ENCODE measurements at regions not wholly inside any gene's neighbourhood (a gene's known extent, or its start where the extent isn't known, plus 50 kb on each side); places are given as distances from the start of the nearest gene placed in this dataset.

DNA sequence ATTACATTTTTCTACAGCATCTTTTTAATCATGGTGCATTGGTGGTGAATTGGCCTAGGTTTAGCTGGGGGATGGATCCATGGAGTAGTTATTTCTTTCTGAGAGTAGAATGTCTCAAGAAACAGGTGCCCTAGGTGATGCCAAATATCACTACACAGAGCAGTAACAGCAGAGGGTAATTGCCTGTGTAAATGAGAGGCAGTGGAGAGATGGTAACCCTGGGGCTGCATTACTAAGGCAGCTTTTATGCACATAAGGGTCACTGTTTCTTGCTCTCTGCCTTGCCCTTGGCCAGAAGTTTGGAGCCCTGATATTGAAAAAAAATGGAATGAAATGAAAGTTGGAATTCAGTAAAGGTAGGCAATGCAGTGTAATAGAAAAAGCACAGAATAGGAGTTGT lies 604.0 kb downstream of the NOVA1 start:
- Histone ChIP-seq H3K4me1 (replicated peaks in 1 of 2; ENCODE audit: control insufficient read depth in 2 of 2, insufficient read depth in 2 of 2, low read length in 2 of 2) (no peaks in the 10 kb centered on the region), H3K27me3 (ENCODE audit: control insufficient read depth in 2 of 2, insufficient read depth in 2 of 2, low read length in 2 of 2) (no peaks in the 10 kb centered on the region), H3K4me2 (ENCODE audit: insufficient read depth, low read length) (no peak overlapping the region), H3K79me2 (ENCODE audit: control insufficient read depth, insufficient read depth, low read length) (no peaks in the 10 kb centered on the region), H3K36me3 (ENCODE audit: control insufficient read depth, insufficient read depth, low read length) (no peaks in the 10 kb centered on the region), H4K20me1 (replicated peaks; ENCODE audit: control insufficient read depth, insufficient read depth, low read length) (no peaks in the 10 kb centered on the region), H3K9me3 (replicated peaks; ENCODE audit: control insufficient read depth, insufficient read depth, low read depth, low read length) (no peaks in the 10 kb centered on the region), H3K27ac (ENCODE audit: extremely low read depth, low read depth, low read length) (no peak overlapping the region), H3K9me1 (ENCODE audit: control insufficient read depth, insufficient read depth, low read length) (no peaks in the 10 kb centered on the region), H3K4me3 (no peak overlapping the region), H3K9ac (ENCODE audit: insufficient read depth in 1 of 2, low read depth in 2 of 2, low read length in 2 of 2) (no peak overlapping the region), H2AFZ (ENCODE audit: low read depth, low read length) (no peak overlapping the region)
- POLR2A ChIA-PET = no interaction called here
- intact Hi-C loops (cut with micrococcal nuclease) = no loop called here
- no TSS peak for BruUV-seq (replicated peaks)
- FAIRE-seq = no peak
- no peak for DNase-seq (ENCODE audit: extremely low read depth in 1 of 4, low spot score in 3 of 4)
- no peak for ATAC-seq
- in situ Hi-C loops (cut with MboI) = no loop called here
- CTCF ChIA-PET (ENCODE audit: low intra/inter-chr PET ratio) = no interaction called here
- TF ChIP-seq KAT2B (IDR thresholded peaks at IDR 0.05; ENCODE audit: low read depth, low read length) = no peak
- no peak for TF ChIP-seq MTA1 (IDR thresholded peaks at IDR 0.05; ENCODE audit: borderline replicate concordance)
- no peak for TF ChIP-seq BMI1 (IDR thresholded peaks at IDR 0.05; ENCODE audit: low read length)
- TF ChIP-seq SIN3A (IDR thresholded peaks at IDR 0.05; ENCODE audit: borderline replicate concordance in 2 of 2, control insufficient read depth in 1 of 2, low read depth in 2 of 2, low read length in 2 of 2) = no peak
- TF ChIP-seq STAT5B (CRISPR knock-in tag; IDR thresholded peaks at IDR 0.05) = no peak
- no peak for TF ChIP-seq POLR2A (conservative IDR thresholded peaks at IDR 0.05)
- TF ChIP-seq, protein P1, sequence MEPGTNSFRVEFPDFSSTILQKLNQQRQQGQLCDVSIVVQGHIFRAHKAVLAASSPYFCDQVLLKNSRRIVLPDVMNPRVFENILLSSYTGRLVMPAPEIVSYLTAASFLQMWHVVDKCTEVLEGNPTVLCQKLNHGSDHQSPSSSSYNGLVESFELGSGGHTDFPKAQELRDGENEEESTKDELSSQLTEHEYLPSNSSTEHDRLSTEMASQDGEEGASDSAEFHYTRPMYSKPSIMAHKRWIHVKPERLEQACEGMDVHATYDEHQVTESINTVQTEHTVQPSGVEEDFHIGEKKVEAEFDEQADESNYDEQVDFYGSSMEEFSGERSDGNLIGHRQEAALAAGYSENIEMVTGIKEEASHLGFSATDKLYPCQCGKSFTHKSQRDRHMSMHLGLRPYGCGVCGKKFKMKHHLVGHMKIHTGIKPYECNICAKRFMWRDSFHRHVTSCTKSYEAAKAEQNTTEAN (CRISPR knock-in tag; IDR thresholded peaks at IDR 0.05) = no peak
- no peak for TF ChIP-seq DNMT1 (IDR thresholded peaks at IDR 0.05)
- no peak for TF ChIP-seq ZNF76 (CRISPR knock-in tag; IDR thresholded peaks at IDR 0.05; ENCODE audit: borderline replicate concordance)
- no peak for TF ChIP-seq CREM (IDR thresholded peaks at IDR 0.05; ENCODE audit: low read depth)
- no peak for TF ChIP-seq ZNF282 (CRISPR knock-in tag; IDR thresholded peaks at IDR 0.05)
- TF ChIP-seq ZNF311 (CRISPR knock-in tag; IDR thresholded peaks at IDR 0.05) = no peak
- TF ChIP-seq, protein P2, sequence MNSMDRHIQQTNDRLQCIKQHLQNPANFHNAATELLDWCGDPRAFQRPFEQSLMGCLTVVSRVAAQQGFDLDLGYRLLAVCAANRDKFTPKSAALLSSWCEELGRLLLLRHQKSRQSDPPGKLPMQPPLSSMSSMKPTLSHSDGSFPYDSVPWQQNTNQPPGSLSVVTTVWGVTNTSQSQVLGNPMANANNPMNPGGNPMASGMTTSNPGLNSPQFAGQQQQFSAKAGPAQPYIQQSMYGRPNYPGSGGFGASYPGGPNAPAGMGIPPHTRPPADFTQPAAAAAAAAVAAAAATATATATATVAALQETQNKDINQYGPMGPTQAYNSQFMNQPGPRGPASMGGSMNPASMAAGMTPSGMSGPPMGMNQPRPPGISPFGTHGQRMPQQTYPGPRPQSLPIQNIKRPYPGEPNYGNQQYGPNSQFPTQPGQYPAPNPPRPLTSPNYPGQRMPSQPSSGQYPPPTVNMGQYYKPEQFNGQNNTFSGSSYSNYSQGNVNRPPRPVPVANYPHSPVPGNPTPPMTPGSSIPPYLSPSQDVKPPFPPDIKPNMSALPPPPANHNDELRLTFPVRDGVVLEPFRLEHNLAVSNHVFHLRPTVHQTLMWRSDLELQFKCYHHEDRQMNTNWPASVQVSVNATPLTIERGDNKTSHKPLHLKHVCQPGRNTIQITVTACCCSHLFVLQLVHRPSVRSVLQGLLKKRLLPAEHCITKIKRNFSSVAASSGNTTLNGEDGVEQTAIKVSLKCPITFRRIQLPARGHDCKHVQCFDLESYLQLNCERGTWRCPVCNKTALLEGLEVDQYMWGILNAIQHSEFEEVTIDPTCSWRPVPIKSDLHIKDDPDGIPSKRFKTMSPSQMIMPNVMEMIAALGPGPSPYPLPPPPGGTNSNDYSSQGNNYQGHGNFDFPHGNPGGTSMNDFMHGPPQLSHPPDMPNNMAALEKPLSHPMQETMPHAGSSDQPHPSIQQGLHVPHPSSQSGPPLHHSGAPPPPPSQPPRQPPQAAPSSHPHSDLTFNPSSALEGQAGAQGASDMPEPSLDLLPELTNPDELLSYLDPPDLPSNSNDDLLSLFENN (IDR thresholded peaks at IDR 0.05; ENCODE audit: low read depth in 2 of 2, low read length in 2 of 2) = no peak
- TF ChIP-seq, protein P3, sequence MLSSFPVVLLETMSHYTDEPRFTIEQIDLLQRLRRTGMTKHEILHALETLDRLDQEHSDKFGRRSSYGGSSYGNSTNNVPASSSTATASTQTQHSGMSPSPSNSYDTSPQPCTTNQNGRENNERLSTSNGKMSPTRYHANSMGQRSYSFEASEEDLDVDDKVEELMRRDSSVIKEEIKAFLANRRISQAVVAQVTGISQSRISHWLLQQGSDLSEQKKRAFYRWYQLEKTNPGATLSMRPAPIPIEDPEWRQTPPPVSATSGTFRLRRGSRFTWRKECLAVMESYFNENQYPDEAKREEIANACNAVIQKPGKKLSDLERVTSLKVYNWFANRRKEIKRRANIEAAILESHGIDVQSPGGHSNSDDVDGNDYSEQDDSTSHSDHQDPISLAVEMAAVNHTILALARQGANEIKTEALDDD (IDR thresholded peaks at IDR 0.05) = no peak
- no peak for TF ChIP-seq ZNF717 (CRISPR knock-in tag; IDR thresholded peaks at IDR 0.05)

All from K562 (cell line).